Iris pigment epithelial cell (primary cell): ENCODE measurements at regions not wholly inside any gene's neighbourhood (a gene's known extent, or its start where the extent isn't known, plus 50 kb on each side); places are given as distances from the start of the nearest gene placed in this dataset.
A peak's percentile ranks its signal among the peaks of the same experiment; 100 is the strongest.
"Not testable (repeated sequence)": the region's sequence is repeated elsewhere in the genome, so short reads cannot be mapped to it uniquely, and the experiment has no call there.

Experiments
- DNase-seq: peaks from one replicate; pipeline ENCODE4 v3.0.0-alpha.2; 2011; ENCODE audit warnings: low read depth

DNA sequence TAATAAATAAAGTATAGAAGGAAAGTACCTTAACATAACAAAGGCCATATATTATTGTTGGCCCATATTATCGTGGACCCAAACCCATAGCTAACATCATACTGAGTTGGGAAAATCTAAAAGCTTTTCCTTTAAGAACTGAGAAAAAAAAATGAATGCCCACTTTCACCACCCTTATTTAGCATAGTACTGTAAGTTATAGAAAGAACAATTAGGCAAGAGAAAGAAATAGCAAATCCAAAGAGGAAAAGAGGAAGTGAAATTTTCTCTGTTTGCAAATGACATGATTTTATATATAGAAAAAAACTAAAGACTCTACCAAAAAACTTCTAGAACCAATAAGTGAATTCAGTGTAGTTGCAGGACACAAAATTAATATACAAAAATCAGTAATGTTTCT, 1854.6 kb downstream of the PCDH7 start:
- no peak for DNase-seq

DNA sequence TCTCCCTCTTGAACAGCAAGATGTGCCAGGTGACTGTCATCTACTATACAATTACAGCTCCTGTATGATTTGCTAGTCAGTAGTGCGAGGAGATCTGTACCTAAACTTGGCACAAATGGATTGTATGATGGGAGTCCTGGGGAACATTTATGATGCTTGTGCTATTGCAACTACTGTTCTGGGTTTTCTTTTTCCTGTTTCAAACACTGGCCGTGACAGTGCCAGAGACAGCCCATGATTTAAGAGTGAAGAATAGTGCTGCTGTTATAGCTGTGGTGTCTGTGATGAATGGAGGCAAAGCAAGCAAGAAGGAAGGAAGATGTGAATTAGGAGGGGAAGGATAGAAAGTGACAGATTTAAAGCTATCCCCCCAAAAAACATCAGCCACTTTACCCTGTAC, 1868.9 kb downstream of the PCDH7 start:
- no peak for DNase-seq

DNA sequence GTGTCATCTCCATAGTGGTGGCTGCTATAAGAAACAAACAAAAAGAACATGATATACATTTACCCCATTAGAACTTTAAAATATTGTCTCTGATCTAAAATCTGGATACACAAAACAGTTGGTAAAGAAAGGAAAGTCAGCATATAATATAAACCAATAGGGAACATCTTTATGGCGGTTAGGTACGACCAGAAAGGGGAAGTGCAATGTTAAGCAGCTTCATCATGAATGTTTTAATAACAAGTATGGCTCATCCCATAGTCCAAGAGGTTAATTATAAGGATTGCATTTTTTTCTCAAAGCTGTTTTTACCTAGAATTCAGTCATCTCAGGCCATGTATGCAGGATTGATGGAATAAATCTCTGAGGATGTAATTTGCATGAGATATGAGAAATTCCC, 1869.7 kb downstream of the PCDH7 start:
- DNase-seq = no peak

DNA sequence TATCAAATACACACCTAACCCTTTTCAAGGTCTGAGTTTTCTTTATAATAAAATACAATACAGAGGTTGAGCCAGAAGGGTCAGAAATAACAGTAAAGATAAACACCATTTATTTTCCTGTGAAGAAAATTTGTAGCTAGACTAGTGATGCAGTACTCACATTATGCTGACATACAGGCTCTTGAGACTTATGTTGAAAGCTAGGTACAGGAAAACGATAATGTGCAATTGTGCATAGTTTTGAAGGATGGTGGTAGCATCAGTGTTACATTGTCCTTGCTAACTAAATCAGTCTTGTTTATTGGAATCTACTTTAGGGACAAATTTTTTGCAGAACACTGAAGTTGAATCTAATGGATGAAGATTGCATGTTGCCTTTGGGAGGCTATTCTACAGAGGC, 1877.2 kb downstream of the PCDH7 start:
- no peak for DNase-seq

DNA sequence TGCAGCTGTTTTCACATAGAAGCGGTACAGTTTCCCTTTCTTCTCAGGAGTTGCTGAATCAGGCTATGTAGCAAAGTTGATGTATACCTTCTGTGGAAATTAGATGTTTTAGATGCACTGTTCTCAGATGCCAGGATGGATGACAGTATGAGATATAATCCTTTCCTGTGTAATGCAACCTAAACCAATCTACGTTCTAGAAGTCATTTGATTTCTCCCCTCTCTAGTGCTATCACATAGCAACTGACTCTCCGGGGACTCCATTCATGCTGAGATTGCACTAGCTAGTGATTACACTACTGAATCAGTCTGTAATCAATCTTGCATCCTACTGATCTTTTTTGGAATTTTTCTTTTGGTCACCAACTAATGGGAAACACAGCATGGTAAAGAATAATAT, 1881.7 kb downstream of the PCDH7 start:
- DNase-seq = no peak

DNA sequence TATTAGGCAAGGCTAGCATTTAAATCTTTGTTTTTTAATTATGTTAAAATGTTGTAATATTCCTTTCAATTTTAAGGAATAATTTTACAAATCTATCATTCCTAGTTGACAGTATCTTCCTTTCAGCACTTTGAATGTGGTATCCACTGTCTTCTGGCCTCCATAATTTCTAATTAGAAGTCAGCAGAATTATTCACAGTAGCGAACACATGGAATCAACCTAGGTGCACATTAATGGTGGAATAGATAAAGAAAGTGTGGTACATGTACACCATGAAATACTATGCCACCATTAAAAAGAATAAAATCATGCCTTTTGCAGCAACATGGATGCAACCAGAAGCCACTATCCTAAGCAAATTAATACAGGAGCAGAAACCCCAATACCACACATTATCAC, 1887.8 kb downstream of the PCDH7 start:
- DNase-seq = no peak

GRCh38 chr4:32624943-32625603, 1904.9 kb downstream of the PCDH7 start:
- peak; percentile 1 for DNase-seq

DNA sequence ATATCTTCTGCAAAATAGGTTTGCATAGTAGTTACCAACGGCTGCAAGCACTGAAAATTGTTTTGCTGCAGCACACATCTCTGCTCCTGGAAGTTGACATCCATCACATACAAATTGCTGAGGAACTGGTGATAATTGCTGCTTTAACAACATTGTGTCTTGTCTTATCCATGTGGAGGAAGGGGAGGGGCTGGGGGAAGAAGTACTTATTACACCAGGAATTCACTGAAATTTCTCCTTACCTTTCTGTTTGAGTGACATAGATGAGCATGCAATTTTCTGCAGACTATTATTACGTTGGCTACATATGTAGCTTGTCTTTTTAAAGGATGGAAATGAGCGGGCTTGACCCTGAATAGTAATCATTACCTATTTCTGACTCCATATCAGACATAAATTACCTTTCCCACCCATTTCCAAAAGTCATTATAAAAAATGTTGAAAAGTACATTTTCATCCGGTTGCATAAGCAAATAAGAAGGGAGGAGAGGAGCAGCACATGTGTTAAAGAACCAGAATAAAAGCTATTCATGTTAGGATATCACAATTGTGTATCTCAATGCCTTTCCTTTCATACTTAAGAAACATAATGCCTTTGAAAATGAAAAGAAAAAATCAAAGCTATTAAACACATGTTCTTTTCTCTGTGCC, 1905.6 kb downstream of the PCDH7 start:
- no peak for DNase-seq

- DNase-seq = no peak
These were observed 1911.7 kb downstream of the PCDH7 start for GRCh38 chr4:32631831-32632230.

- no peak for DNase-seq
These were observed 1913.3 kb downstream of the PCDH7 start for GRCh38 chr4:32633421-32633820.

GRCh38 chr4:32645653-32646052, 1925.5 kb downstream of the PCDH7 start:
- no peak for DNase-seq

DNA sequence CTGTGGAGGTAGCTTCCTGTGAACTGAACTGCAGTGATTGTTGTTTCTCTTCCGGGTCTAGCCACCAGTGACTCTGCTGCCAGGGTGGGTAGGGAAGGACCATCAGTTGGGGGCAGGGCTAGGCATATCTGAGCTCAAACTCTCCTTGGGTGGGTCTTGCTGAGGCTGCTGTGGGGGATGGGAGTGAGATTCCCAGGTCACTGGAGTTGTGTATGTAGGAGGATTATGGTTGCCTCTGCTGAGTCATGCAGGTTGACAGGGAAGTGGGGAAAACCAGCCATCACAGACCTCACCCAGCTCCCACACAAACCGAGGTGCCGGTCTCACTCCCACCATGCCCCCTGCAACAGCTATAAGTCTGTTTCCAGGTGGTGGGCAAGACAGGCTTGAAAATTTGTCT, 1937.8 kb downstream of the PCDH7 start:
- DNase-seq = no peak

GRCh38 chr4:32661229-32661628, 1941.1 kb downstream of the PCDH7 start:
- DNase-seq = no peak

DNA sequence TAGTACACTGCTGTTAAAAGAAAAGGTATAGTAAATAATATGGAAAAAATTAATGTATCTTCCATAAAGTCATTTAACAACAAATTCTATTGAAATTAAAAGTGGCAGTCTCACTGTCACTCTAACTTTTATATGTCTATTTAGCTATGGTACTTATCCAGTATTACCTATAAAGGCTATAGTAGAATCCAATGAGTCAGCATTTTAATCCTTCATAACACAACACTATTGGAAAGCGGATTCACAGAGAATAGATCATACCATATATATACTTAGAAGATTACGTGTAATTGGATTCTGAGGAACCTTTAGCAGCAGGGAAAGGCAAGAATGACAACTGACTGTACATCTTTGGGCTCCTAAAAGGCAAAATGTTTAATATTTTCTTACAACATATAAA, 1942.6 kb downstream of the PCDH7 start:
- DNase-seq = no peak

GRCh38 chr4:32672359-32672758, 1952.2 kb downstream of the PCDH7 start:
- DNase-seq = no peak

- DNase-seq = no peak
These were observed 1960.8 kb downstream of the PCDH7 start for GRCh38 chr4:32680946-32681345.

- DNase-seq = no peak
These were observed 1964.0 kb downstream of the PCDH7 start for GRCh38 chr4:32684160-32684559.

DNA sequence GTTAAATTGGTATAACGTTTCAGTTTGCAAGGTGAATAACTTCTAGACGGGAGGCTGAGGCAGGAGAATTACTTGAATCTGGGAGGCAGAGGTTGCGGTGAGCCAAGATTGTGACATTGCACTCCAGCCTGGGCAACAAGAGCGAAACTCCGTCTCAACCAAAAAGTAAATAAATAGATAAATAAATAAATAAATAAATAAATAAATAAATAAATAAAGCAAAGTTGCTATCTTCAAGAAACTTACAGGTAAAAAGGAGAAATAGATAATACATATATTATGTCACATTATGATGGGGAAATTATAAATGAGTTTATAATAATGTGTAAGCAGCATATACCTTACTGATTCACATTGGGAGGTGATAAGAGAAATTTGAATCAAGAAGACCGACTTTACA, 1966.0 kb downstream of the PCDH7 start:
- DNase-seq = no peak

- DNase-seq = peak; percentile 3
These were observed 1969.3 kb downstream of the PCDH7 start for GRCh38 chr4:32689518-32689917.

DNA sequence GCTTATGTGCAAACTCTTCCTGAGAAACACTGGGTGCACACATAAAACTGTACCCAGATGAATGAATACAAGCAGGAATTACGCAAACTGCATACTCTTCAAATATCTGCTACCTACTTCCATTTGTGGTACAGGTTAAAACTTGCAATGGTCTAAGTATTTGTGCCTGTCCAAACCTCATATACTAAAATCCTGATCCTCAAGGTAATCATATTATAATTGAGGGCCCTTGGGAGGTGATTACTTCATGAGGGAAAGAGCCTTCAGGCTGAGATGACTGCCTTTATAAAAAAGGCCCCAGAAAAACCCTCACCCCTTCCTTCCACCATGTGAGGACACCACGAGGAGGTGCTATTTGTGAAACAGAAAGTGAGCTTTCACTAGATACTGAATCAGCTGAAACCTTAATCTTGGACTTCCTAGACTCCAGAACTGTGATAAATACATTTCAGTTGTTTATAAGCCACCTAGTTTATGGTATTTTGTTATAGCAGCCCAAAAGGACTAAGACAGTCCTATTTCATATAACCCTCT, 1977.2 kb downstream of the PCDH7 start:
- no peak for DNase-seq

DNA sequence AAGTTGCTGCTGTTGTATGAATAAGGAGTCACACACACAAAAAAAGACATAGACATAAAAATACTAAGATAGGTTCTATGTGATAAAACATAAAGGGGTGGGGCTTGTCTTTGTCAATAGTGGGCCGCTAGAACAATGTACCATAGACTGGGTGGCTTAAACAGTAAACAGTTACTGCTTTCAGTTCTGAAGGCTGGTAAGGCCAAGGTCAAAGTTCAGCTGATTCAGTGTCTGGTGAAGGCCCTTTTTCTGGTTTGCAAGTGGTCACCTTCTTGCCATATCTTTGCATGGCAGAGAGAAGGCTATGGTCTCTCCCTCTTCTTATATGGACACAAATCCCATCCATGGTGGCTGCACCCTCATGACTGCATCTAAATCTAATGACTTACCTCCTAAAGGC, 1980.7 kb downstream of the PCDH7 start:
- no peak for DNase-seq

- DNase-seq = no peak
These were observed 1986.7 kb downstream of the PCDH7 start for GRCh38 chr4:32706893-32707292.

- not testable (repeated sequence) for DNase-seq
These were observed 1996.0 kb downstream of the PCDH7 start for GRCh38 chr4:32716090-32716620.
